Erythroblast (primary cell): ENCODE measurements at regions not wholly inside any gene's neighbourhood (a gene's known extent, or its start where the extent isn't known, plus 50 kb on each side); places are given as distances from the start of the nearest gene placed in this dataset.

Experiments
- GATA1 ChIP-seq: IDR thresholded peaks from 2 replicates; pipeline ENCODE4 v1.6.1; 2011; ENCODE audit warnings: low read depth, mild to moderate bottlenecking, control low read depth, low read length, moderate library complexity
- POLR2A ChIP-seq: IDR thresholded peaks from 2 replicates; pipeline ENCODE4 v1.6.1; 2011; ENCODE audit warnings: mild to moderate bottlenecking, low read length

DNA sequence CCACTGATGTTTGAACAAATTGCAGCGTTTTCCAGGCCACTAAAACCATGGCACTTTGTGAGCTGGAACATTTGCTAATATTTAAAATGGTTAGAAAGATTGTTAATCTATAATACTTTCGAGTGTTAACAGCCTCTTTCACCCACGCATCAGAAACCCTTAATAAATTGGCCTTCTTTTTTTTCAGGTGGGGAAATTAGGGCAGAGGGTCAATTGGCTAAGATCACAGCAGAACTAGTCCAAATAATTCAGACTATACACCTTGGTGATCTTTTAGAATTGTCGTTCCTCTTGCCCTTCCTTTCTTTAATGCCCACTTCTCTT is 105.8 kb downstream of the PTCSC3 start:
- no peak for TF ChIP-seq POLR2A
- no peak for TF ChIP-seq GATA1
